SK-N-SH treated with all-trans-retinoic acid at 6 μM for 48 hours (cell line): ENCODE measurements at regions not wholly inside any gene's neighbourhood (a gene's known extent, or its start where the extent isn't known, plus 50 kb on each side); places are given as distances from the start of the nearest gene placed in this dataset.

Experiments used
- ATAC-seq: fragments of 200-7000 bp; cut with Tn5 transposase; 3 replicates; pipeline ENCODE4 v1.9.1; 2020; ENCODE audit warnings: mild to moderate bottlenecking, moderate library complexity
- ARNTL ChIP-seq: fragments of 450-650 bp; formaldehyde crosslinking; IDR thresholded peaks from 2 replicates; pipeline ENCODE4 v1.5.0; 2020; ENCODE audit warnings: low read depth, mild to moderate bottlenecking, moderate library complexity, borderline replicate concordance
- BACH2 ChIP-seq: fragments of 250-450 bp; sonication (Bioruptor Pico); IDR thresholded peaks from 2 replicates; pipeline ENCODE4 v1.9.0; 2021; ENCODE audit warnings: mild to moderate bottlenecking, borderline replicate concordance
- CSDC2 ChIP-seq: fragments of 250-450 bp; sonication (Bioruptor Pico); IDR thresholded peaks from 2 replicates; pipeline ENCODE4 v1.5.0; 2020; ENCODE audit warnings: mild to moderate bottlenecking, moderate library complexity
- ESRRG ChIP-seq: fragments of 250-450 bp; sonication (Bioruptor Pico); IDR thresholded peaks from 2 replicates; pipeline ENCODE4 v1.6.1; 2021; ENCODE audit warnings: mild to moderate bottlenecking
- GLIS3 ChIP-seq: fragments of 250-450 bp; sonication (Bioruptor Pico); IDR thresholded peaks from 2 replicates; pipeline ENCODE4 v1.5.0; 2020; ENCODE audit warnings: mild to moderate bottlenecking, moderate library complexity
- ISL1 ChIP-seq: fragments of 250-450 bp; sonication (Bioruptor Pico); IDR thresholded peaks from 2 replicates; pipeline ENCODE4 v2.1.2; 2022; ENCODE audit warnings: mild to moderate bottlenecking, moderate library complexity
- OSR1 ChIP-seq: fragments of 250-450 bp; sonication (Bioruptor Pico); IDR thresholded peaks from 2 replicates; pipeline ENCODE4 v1.8.0; 2022; ENCODE audit warnings: moderate library complexity, mild to moderate bottlenecking, inconsistent platforms
- POU6F1 ChIP-seq: fragments of 250-450 bp; sonication (Bioruptor Pico); IDR thresholded peaks from 2 replicates; pipeline ENCODE4 v1.8.0; 2021; ENCODE audit warnings: low read depth, mild to moderate bottlenecking, moderate library complexity, borderline replicate concordance
- PPARA ChIP-seq: fragments of 250-450 bp; sonication (Bioruptor Pico); IDR thresholded peaks from 2 replicates; pipeline ENCODE4 v1.5.0; 2020; ENCODE audit warnings: mild to moderate bottlenecking, borderline replicate concordance
- SNAI2 ChIP-seq: fragments of 250-450 bp; sonication (Bioruptor Pico); IDR thresholded peaks from 2 replicates; pipeline ENCODE4 v1.5.0; 2020; ENCODE audit warnings: mild to moderate bottlenecking, moderate library complexity
- TCF4 ChIP-seq: fragments of 250-450 bp; sonication (Bioruptor Pico); IDR thresholded peaks from 2 replicates; pipeline ENCODE4 v1.8.0; 2021; ENCODE audit warnings: mild to moderate bottlenecking, moderate library complexity, borderline replicate concordance
- TOX ChIP-seq: fragments of 250-450 bp; sonication (Bioruptor Pico); IDR thresholded peaks from 2 replicates; pipeline ENCODE4 v1.8.0; 2021; ENCODE audit warnings: mild to moderate bottlenecking, moderate library complexity, borderline replicate concordance
- TSHZ2 ChIP-seq: fragments of 250-450 bp; sonication (Bioruptor Pico); IDR thresholded peaks from 2 replicates; pipeline ENCODE4 v1.5.0; 2020; ENCODE audit warnings: mild to moderate bottlenecking, moderate library complexity
- ZC3H10 ChIP-seq: fragments of 250-450 bp; sonication (Bioruptor Pico); IDR thresholded peaks from 2 replicates; pipeline ENCODE4 v1.5.1; 2021; ENCODE audit warnings: mild to moderate bottlenecking, moderate library complexity
- ZFP3 ChIP-seq: fragments of 250-450 bp; sonication (Bioruptor Pico); IDR thresholded peaks from 2 replicates; pipeline ENCODE4 v1.5.0; 2020; ENCODE audit warnings: mild to moderate bottlenecking, moderate library complexity
- ZFP30 ChIP-seq: fragments of 450-650 bp; formaldehyde crosslinking; IDR thresholded peaks from 2 replicates; pipeline ENCODE4 v1.5.0; 2022; ENCODE audit warnings: mild to moderate bottlenecking, moderate library complexity
- ZNF70 ChIP-seq: fragments of 450-650 bp; formaldehyde crosslinking; IDR thresholded peaks from 2 replicates; pipeline ENCODE4 v1.5.0; 2020; ENCODE audit warnings: mild to moderate bottlenecking, moderate library complexity
- ZNF8 ChIP-seq: fragments of 450-650 bp; formaldehyde crosslinking; IDR thresholded peaks from 2 replicates; pipeline ENCODE4 v1.5.0; 2020; ENCODE audit warnings: mild to moderate bottlenecking, moderate library complexity
- TF ChIP-seq, protein P1 (sequence below): fragments of 250-450 bp; sonication (Bioruptor Pico); IDR thresholded peaks from 2 replicates; pipeline ENCODE4 v1.5.1; 2020; ENCODE audit warnings: low read depth, mild to moderate bottlenecking, moderate library complexity
- TF ChIP-seq, protein P2 (sequence below): fragments of 250-450 bp; sonication (Bioruptor Pico); IDR thresholded peaks from 2 replicates; pipeline ENCODE4 v1.8.0; 2020; ENCODE audit warnings: mild to moderate bottlenecking, moderate library complexity, borderline replicate concordance
- TF ChIP-seq, protein P3 (sequence below): fragments of 250-450 bp; sonication (Bioruptor Pico); IDR thresholded peaks from 2 replicates; pipeline ENCODE4 v1.5.1; 2021; ENCODE audit warnings: mild to moderate bottlenecking, moderate library complexity

DNA sequence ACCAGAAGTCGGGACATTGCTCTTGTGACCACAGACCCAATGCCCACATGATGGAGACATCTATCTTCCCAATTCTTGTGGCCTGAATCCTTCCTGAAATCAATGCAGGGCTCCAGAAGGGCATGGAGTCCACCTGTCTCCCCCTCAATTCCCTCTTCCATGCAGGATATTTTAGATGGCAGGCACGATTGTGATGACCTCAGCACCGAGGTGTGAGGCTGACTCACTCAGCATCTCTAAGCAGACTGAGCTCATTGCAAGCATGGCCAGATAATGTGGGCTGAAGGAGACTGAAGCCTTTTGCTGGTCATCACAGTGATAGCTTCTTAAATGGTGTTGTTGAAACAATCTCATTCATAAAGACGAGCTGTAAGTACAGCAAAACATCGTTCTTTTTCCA is 374.9 kb upstream of the PODXL start:
- TF ChIP-seq ZNF70 (CRISPR knock-in tag) (no peak), TCF4 (no peak), TSHZ2 (CRISPR knock-in tag) (no peak), CSDC2 (CRISPR knock-in tag) (no peak), POU6F1 (CRISPR knock-in tag) (no peak), GLIS3 (CRISPR knock-in tag) (no peak), ZFP30 (CRISPR knock-in tag) (no peak), BACH2 (CRISPR knock-in tag) (no peak), ZFP3 (CRISPR knock-in tag) (no peak), ISL1 (no peak), SNAI2 (CRISPR knock-in tag) (no peak), ZNF8 (no peak)
- TF ChIP-seq, protein P1, sequence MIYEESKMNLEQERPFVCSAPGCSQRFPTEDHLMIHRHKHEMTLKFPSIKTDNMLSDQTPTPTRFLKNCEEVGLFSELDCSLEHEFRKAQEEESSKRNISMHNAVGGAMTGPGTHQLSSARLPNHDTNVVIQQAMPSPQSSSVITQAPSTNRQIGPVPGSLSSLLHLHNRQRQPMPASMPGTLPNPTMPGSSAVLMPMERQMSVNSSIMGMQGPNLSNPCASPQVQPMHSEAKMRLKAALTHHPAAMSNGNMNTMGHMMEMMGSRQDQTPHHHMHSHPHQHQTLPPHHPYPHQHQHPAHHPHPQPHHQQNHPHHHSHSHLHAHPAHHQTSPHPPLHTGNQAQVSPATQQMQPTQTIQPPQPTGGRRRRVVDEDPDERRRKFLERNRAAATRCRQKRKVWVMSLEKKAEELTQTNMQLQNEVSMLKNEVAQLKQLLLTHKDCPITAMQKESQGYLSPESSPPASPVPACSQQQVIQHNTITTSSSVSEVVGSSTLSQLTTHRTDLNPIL (CRISPR knock-in tag) = no peak
- TF ChIP-seq, protein P2, sequence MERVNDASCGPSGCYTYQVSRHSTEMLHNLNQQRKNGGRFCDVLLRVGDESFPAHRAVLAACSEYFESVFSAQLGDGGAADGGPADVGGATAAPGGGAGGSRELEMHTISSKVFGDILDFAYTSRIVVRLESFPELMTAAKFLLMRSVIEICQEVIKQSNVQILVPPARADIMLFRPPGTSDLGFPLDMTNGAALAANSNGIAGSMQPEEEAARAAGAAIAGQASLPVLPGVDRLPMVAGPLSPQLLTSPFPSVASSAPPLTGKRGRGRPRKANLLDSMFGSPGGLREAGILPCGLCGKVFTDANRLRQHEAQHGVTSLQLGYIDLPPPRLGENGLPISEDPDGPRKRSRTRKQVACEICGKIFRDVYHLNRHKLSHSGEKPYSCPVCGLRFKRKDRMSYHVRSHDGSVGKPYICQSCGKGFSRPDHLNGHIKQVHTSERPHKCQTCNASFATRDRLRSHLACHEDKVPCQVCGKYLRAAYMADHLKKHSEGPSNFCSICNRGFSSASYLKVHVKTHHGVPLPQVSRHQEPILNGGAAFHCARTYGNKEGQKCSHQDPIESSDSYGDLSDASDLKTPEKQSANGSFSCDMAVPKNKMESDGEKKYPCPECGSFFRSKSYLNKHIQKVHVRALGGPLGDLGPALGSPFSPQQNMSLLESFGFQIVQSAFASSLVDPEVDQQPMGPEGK = no peak
- TF ChIP-seq, protein P3, sequence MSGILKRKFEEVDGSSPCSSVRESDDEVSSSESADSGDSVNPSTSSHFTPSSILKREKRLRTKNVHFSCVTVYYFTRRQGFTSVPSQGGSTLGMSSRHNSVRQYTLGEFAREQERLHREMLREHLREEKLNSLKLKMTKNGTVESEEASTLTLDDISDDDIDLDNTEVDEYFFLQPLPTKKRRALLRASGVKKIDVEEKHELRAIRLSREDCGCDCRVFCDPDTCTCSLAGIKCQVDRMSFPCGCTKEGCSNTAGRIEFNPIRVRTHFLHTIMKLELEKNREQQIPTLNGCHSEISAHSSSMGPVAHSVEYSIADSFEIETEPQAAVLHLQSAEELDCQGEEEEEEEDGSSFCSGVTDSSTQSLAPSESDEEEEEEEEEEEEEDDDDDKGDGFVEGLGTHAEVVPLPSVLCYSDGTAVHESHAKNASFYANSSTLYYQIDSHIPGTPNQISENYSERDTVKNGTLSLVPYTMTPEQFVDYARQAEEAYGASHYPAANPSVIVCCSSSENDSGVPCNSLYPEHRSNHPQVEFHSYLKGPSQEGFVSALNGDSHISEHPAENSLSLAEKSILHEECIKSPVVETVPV = no peak
- peak; percentile 57 for ATAC-seq

- TF ChIP-seq GLIS3 (CRISPR knock-in tag) (no peak), BACH2 (CRISPR knock-in tag) (no peak), ZNF8 (no peak), SNAI2 (CRISPR knock-in tag) (no peak), ZFP3 (CRISPR knock-in tag) (no peak), CSDC2 (CRISPR knock-in tag) (no peak), OSR1 (CRISPR knock-in tag) (no peak), ESRRG (no peak), ARNTL (CRISPR knock-in tag) (no peak), PPARA (CRISPR knock-in tag) (no peak), ZC3H10 (CRISPR knock-in tag) (no peak), ZFP30 (CRISPR knock-in tag) (no peak), TOX (CRISPR knock-in tag) (no peak), ZNF70 (CRISPR knock-in tag) (no peak), TSHZ2 (CRISPR knock-in tag) (no peak)
- TF ChIP-seq, protein P1 (CRISPR knock-in tag) = no peak
- TF ChIP-seq, protein P2 = no peak
- TF ChIP-seq, protein P3 = no peak
- TF ChIP-seq, all 23 proteins: peak for 0
- ATAC-seq = no peak
Observed at GRCh38 chr7:131929632-131930031, 373.2 kb upstream of the PODXL start.
